ENCODE measurements at regions not wholly inside any gene's neighbourhood (a gene's known extent, or its start where the extent isn't known, plus 50 kb on each side); places are given as distances from the start of the nearest gene placed in this dataset.

DNA sequence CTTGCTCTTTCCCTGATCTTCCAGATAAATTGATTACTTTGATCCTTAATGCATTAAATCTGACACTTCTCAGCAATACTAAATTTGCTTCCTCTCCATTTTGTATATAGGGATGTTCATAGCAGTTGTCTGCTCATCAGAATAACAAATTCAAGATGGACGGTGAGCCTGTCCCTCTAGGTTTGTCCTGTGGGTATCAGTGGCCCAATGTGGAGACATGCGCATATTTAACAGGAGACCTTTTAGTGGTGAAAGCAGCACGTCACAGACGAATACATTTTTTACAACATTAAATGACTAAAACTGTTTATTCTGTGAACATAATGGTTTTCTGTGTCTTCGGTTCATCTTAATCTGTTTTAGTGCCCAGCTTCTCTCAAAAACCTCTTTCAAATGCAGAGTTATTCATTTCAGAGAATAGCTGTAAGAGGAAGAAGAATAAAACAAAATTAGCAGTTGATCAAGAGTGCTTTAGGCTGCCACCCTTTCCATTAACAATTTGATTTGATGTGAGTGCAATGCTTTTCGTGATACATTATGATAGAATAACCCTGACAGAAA is 1970.4 kb upstream of the WWC1 start:
- DNase-seq (ENCODE audit: low read depth) = no peak

- no peak for DNase-seq (ENCODE audit: low read depth)
Measured at GRCh38 chr5:166324372-166324771, 1967.1 kb upstream of the WWC1 start.

DNA sequence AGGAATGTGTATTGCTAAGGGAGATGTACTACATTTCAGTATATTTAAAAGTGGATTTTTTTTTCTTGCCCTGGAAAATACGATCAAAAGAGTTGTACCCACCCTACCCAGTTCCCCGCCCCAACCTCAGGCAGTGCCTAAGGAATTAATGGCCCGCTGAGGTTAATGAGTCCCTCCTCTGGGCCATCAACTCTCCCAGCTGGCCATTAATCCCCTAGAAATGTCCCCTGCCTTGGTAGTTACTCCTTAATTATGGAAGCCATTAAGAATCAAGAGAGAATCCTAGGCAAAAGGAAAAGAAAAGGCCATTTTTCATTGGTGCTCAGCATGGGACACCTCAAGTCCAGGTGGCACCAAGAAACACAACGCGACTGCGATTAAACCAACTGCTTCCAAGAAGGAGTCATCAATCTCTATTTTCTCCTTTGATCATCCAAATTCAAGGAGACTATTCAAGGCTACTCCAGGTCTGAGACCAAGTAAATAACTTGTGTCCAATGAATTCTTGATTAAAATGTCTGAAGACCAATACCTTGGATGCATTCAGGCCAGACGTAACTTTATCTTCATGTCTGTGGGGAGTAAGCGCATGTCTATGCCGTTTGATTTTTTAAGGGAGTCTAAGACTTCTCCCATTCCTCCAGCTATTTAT is 1962.2 kb upstream of the WWC1 start:
- DNase-seq (ENCODE audit: low read depth) = no peak

DNA sequence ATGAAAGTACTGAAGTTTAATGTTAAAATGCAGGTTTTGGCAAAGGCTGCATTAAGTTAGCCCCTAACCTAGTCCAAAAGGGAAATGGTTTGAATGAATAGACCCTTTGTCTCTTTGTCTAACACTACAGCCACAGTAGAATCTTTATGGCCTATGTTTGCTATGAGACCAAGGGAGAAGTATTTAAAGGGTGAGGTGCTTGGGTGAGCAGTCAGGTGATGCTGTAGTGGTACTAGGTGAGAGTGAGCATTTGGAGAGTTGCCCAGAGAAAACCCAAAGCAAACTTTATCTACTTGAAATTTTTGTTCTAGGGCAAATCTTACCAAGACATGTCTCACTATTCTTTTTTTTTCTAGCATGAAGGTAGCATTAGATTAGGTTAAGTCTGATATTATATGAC is 1961.4 kb upstream of the WWC1 start:
- DNase-seq (ENCODE audit: low read depth) = no peak

DNA sequence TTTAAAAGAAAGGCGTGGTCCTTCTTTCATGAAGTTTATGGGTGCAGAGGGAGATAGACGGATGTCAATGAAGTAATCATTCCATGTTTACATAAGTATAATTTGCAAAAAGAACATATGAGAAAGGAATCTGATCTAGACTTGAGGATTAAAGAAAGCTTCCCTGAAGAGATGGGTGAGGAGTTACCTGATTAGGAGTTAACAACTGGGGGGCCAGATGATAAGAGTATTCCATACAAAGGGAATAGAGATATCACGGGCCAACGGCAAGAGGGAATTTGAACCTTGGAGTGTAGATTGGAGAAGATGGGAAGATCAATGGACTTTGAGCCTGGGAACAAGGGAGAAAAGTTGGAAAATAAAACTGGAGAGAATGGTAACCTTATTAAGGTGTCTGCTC is 1959.9 kb upstream of the WWC1 start:
- no peak for DNase-seq (ENCODE audit: low read depth)

DNA sequence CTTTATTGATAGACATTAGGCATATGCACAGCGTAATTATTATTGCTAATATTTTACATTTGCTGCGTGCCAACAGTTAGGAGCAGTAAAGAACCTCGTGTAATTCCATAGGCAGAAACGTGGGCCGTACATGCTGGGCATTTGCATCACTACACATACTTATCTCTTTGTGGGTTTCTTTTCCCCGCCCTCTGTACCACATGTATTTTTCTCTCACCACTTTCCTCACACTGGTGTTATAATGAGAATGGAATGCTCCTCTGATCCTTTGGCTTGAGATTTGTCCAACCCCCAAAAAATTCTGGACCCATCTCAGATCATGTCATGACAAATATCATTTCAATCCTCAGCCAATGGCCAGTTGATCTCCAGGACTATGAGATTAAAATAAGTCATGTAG is 1952.6 kb upstream of the WWC1 start:
- no peak for DNase-seq (ENCODE audit: low read depth)

GRCh38 chr5:166340039-166340438 is 1951.4 kb upstream of the WWC1 start:
- DNase-seq (ENCODE audit: low read depth) = no peak

DNA sequence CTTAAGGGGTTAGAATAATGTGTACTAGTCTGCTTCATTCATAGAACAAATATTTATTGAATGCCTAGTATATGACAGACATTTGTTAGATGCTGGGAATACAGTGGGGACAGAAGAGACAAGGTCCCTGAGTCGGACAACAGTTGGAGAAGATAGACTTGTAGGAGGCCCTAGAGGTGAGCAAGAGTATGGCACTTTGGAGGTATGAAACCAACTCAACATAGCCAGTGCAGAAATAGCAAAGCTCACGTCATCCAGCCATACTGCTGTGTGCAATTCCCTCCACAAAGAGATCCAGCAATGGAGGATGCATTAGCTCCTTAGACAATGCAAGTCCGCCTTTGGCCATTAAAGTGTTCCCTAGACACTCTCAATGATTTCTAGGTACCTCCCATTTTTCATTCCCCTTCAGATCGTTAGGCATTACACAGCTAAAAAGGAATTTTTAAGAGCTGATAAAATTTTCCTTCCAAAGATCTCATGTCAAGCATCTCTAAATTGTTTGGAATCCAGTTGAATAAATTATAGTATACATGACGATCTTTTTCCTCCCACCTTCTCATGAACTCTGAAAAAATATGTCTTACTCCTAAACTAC is 1949.6 kb upstream of the WWC1 start:
- DNase-seq (ENCODE audit: low read depth) = no peak

DNA sequence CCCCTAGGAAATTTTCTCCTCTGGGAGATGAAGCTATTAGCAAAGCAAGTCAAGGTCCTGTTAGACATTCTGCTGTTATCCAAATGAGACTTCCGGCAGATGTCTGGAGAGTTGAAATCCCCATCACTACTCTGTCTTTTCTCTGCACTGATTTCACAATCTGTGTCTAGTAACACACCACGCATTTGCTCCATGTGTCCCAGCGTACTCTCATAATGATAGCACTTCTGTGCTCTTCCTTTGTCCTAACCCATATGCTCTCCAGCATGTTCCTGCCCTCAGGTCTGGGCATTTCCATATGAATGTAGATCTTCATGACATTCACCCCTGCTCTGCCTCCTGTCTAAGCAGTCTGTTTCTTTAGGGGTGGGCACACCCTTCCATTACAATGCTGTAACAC is 1949.0 kb upstream of the WWC1 start:
- DNase-seq (ENCODE audit: low read depth) = no peak

DNA sequence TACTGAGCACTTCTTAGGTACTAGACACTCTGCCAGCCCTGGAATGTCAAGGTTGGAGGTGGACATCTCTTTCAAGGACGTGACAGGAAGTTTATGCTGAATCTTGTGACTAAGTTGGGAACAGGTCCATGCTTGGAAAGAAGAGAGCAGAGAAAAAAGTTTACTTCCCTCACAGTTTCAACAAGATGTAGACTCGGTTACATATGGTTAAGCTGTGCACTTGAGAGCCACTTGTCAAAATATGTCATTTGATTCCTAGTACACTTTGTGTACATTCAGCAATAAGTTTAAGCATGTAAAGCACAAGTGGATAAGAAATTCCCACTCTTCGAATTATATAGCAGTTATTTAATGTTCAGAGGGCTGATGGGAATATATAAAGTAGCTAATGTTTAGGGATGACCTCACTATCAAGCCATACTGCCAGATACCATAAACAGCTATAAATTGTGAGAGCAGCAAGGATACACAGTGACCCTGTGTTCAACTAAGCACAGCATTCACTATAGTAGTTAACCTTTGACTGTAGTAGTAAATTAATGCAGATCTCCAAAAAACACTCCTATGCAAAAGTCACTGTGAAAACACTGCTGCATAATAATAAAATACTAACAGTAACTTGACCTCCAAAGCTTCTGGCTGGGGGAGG is 1944.6 kb upstream of the WWC1 start:
- no peak for DNase-seq (ENCODE audit: low read depth)

GRCh38 chr5:166349046-166349445 is 1942.4 kb upstream of the WWC1 start:
- DNase-seq (ENCODE audit: low read depth) = no peak

- DNase-seq (ENCODE audit: low read depth) = no peak
Measured at GRCh38 chr5:166353580-166353979, 1937.9 kb upstream of the WWC1 start.

DNA sequence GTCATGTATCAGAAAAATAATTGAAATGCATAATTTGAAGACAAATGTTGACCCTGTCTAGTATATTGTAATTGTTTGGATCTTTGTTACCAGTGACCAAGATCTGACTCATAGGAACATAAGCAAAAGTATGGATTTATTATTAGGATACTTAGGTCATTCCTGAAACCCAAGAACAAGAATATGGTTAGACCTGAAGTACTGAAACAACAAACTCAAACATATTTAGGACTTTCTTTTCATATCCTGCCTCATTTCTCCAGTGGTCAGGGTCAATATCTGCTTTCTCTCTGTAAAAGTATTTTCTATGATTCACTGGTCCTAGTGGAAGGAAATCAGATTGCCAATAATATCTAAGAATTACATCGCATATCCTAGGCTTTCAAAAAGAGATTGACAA is 1937.1 kb upstream of the WWC1 start:
- DNase-seq (ENCODE audit: low read depth) = no peak

DNA sequence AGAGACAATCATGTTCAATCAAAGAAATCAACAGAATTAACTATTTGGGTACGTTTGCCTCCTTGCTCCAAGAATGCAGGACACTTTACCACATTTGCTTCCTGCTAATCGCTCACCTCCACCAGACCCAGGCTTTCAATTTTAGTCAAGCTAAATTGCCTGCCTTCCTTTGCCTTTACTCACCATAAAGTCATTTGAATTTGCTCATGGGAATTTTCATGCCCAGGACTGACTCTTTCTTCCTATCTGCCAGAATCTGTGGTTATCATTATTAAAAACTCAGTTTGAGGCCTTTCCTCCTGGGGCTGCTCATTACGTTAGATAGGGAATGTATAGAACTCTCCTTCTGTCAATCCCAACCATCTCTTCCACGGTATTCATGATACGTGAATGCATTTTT is 1935.3 kb upstream of the WWC1 start:
- no peak for DNase-seq (ENCODE audit: low read depth)

GRCh38 chr5:166358127-166358830 is 1933.2 kb upstream of the WWC1 start:
- no peak for DNase-seq (ENCODE audit: low read depth)

GRCh38 chr5:166363087-166363760 is 1928.2 kb upstream of the WWC1 start:
- DNase-seq (ENCODE audit: low read depth) = no peak

DNA sequence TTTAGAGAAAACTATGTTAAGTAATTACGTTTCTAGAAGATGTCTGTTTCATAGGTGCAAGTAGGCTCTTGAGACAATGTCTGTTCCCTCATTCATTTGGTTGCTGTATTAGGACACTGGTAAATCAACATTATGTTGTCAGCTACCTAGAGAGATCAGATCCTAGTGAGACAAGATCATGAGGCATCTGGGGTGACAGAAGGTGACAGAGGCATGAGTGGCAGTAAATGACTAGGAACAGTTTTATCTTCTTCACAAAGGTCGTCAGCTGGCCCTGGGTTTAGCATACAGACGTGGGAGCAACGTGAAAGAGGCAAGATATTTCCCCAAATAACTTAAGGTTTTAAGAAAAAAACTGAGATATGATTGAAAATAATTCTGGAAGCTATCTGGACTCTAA is 1926.3 kb upstream of the WWC1 start:
- no peak for DNase-seq (ENCODE audit: low read depth)

DNA sequence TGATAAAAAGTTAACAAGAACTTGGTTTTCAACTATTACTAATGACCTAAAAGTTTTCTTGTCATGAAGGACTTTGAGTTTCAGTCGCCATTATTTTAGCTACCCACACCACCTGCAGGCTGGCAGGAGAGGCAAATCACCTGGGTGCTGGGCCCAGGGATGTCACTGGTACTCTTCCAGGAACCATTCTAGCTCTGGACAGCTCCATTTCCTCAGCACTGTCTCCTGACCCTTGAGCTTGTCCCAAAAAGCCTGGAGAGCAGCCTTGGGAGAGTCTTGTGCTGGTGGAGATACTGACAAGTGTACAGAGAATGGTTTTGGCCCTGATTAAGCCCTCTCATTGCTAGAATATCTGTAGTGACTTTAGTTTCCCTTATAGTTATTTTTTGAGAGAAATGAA is 1924.1 kb upstream of the WWC1 start:
- DNase-seq (ENCODE audit: low read depth) = no peak

DNA sequence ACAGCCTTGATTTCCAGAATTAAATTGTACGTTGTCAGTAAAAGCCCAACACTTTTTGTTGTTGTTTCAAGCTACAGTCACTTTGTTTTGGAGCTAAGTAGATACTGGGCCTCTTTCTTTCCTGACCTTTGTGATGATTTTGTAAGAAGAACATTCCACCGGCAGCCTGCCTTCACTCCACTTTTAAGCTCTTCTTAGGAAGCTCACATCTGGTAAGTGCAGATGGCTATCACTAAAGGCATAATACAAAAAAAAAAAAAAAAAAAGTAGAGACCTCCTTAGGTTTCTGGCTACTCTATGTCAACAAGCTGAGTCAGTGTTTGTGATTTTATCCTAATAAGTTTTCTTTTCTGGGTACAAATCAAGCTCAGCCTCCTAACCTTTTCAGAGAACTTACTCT is 1922.1 kb upstream of the WWC1 start:
- no peak for DNase-seq (ENCODE audit: low read depth)

DNA sequence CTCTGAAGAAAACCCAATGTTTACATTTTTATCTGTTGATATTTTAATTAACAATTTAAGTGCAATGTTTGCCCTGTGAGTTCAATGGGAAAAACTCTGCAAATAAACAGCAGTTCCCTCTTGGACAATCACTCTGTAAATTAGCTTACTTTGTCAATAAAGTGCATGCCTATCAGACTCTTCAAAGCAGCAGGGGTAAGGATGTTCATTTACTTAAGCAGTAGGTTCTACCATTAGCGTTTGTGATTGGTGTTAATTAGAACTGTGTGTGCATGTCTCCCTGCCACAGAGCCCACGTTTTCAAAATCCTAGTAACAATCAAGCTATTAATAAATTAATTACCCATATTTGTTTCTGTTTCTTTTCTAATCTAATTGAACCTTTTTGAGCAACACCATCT is 1921.6 kb upstream of the WWC1 start:
- no peak for DNase-seq (ENCODE audit: low read depth)

GRCh38 chr5:166370928-166371690 is 1920.3 kb upstream of the WWC1 start:
- peak; percentile 5 for DNase-seq (ENCODE audit: low read depth)

- DNase-seq (ENCODE audit: low read depth) = no peak
Measured at GRCh38 chr5:166373817-166374216, 1917.6 kb upstream of the WWC1 start.

Data from ELR (cell line).